Gastrocnemius medialis (tissue), 4 donors: ENCODE measurements at regions not wholly inside any gene's neighbourhood (a gene's known extent, or its start where the extent isn't known, plus 50 kb on each side); places are given as distances from the start of the nearest gene placed in this dataset.

Experiments used
- CTCF ChIP-seq, 5 experiments: fragments of 450-650 bp in 3 of 5; fragments of 200-600 bp in 2 of 5; sonication (generic) in 2 of 5; IDR thresholded peaks in 4 of 5; conservative IDR thresholded peaks in 1 of 5; 1 replicate in 4 of 5; 2 replicates in 1 of 5; pipeline ENCODE4 v1.5.1; 2016 to 2019; ENCODE audit warnings: antibody characterized with exemption in 5 of 5, mild to moderate bottlenecking in 3 of 5, moderate library complexity in 3 of 5
- POLR2A ChIP-seq, 2 donors: fragments of 450-650 bp; IDR thresholded peaks; one replicate each; pipeline ENCODE4 v1.6.1; 2017; ENCODE audit warnings: antibody characterized with exemption in 2 of 2, mild to moderate bottlenecking in 2 of 2, moderate library complexity in 2 of 2

- TF ChIP-seq CTCF (IDR thresholded peaks at IDR 0.05 in 4 of 5, conservative IDR thresholded peaks at IDR 0.05 in 1 of 5) (no peak), POLR2A (IDR thresholded peaks at IDR 0.05) (no peak)
Observed at GRCh38 chr9:86675805-86676204, 271.5 kb downstream of the GAS1 start.
